ENCODE measurements at regions not wholly inside any gene's neighbourhood (a gene's known extent, or its start where the extent isn't known, plus 50 kb on each side); places are given as distances from the start of the nearest gene placed in this dataset.

DNA sequence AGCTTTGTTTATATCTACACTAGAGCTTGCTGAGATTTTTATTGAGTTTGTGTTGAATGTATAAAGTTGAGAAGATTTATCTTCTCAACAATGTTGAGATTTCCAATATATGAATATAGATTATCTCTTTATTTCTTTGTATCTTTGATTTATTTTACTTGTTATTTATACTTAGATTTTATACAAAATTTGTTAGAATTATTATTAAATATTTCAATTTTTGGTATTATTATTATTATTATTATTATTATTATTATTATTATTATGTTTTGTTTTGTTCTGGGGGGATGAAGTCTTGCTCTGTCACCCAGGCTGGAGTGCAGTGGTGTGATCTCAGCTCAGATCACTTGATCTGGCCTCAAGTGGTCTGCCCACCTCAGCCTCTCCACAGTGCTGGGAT lies 322.5 kb downstream of the PPARGC1A start:
- H3K4me3 ChIP-seq (ENCODE audit: low read depth, low read length), result no peak overlapping the region
- no peak for DNase-seq (ENCODE audit: low read depth)
- TF ChIP-seq, protein P1, sequence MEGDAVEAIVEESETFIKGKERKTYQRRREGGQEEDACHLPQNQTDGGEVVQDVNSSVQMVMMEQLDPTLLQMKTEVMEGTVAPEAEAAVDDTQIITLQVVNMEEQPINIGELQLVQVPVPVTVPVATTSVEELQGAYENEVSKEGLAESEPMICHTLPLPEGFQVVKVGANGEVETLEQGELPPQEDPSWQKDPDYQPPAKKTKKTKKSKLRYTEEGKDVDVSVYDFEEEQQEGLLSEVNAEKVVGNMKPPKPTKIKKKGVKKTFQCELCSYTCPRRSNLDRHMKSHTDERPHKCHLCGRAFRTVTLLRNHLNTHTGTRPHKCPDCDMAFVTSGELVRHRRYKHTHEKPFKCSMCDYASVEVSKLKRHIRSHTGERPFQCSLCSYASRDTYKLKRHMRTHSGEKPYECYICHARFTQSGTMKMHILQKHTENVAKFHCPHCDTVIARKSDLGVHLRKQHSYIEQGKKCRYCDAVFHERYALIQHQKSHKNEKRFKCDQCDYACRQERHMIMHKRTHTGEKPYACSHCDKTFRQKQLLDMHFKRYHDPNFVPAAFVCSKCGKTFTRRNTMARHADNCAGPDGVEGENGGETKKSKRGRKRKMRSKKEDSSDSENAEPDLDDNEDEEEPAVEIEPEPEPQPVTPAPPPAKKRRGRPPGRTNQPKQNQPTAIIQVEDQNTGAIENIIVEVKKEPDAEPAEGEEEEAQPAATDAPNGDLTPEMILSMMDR (IDR thresholded peaks at IDR 0.05; ENCODE audit: low read depth, low read length, missing control alignments), result no peak

DNA sequence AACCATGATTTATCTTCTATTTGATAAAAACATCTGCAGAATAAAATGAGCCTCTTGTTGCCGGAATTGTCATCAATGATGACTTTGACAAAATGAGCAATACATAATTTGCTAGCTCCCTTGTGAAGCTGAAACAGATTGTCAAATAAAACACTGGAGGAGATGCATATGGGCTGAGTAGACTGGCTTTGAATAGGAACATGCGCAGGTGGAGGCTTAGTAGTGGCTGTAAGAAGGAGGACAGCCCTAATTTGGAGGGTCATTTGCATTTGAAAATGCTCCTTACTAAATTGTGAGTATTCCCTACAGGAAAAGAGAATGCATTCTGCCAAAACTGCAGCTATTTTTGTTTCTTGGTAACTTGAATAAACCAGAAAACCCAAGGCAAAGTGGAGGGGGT lies 329.1 kb downstream of the PPARGC1A start:
- DNase-seq (ENCODE audit: low read depth), result no peak
- TF ChIP-seq, protein P1 (IDR thresholded peaks at IDR 0.05; ENCODE audit: low read depth, low read length, missing control alignments), result no peak
- H3K4me3 ChIP-seq (ENCODE audit: low read depth, low read length), result no peak overlapping the region

DNA sequence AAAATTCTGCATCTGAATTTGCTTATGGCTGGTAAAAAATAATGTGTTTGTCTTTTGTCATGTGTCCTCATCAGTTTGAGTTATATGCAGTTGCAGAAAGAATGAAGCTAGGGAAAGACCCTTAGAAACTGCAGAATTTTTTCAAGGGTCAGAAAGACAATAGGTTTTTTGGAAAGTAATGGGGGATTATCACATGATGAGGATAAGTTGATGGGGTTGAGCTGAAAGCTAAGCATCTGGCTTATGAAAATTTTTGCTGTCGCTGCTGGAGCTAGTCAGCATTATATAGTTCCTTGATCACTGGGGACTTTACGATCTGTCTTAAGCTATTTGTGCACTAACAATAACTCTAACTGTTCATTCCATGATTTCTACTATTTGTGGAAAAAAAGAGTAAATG lies 331.7 kb downstream of the PPARGC1A start:
- H3K4me3 ChIP-seq (ENCODE audit: low read depth, low read length), result no peak overlapping the region
- DNase-seq (ENCODE audit: low read depth), result no peak
- TF ChIP-seq, protein P1 (IDR thresholded peaks at IDR 0.05; ENCODE audit: low read depth, low read length, missing control alignments), result no peak

DNA sequence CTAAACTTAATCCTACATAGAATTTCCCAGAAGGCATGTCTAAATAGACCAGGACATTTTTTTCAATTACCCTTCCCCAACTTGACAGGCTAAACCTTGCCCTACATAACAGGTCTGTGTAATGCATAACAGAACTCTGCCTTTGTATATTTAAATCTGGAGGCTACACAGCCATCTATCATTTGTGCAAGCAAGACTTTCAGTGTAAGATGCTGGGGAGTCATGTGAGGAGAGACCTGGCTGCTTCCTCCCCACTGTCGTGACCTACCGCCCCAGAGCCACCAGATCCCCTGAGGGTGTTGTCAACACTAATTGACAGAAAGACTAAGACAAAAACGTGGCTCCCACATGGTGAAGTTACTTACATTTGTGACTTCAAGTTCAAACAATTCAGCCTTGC lies 342.2 kb downstream of the PPARGC1A start:
- no peak for DNase-seq (ENCODE audit: low read depth)
- no peak overlapping the region for H3K4me3 ChIP-seq (ENCODE audit: low read depth, low read length)
- TF ChIP-seq, protein P1 (IDR thresholded peaks at IDR 0.05; ENCODE audit: low read depth, low read length, missing control alignments), result no peak

DNA sequence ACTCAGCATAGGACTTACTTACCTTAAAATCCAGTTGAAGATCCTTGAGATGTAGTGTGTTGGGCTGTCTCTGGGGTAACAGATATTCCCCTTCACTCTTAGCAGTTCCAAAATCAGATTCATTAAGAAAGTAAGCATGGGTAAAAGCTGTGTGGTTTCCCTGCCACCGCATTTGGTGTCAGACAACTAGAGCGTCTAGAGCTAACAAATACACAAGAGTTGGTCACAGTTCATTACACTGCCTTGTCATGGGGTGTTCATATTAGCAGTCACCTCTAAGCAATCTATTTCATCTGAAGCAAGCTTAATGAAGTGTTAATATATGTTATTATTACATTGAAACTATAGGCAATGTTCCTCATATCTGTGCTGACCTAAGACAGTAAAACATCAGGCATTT lies 342.8 kb downstream of the PPARGC1A start:
- TF ChIP-seq, protein P1 (IDR thresholded peaks at IDR 0.05; ENCODE audit: low read depth, low read length, missing control alignments), result no peak
- no peak overlapping the region for H3K4me3 ChIP-seq (ENCODE audit: low read depth, low read length)
- no peak for DNase-seq (ENCODE audit: low read depth)

DNA sequence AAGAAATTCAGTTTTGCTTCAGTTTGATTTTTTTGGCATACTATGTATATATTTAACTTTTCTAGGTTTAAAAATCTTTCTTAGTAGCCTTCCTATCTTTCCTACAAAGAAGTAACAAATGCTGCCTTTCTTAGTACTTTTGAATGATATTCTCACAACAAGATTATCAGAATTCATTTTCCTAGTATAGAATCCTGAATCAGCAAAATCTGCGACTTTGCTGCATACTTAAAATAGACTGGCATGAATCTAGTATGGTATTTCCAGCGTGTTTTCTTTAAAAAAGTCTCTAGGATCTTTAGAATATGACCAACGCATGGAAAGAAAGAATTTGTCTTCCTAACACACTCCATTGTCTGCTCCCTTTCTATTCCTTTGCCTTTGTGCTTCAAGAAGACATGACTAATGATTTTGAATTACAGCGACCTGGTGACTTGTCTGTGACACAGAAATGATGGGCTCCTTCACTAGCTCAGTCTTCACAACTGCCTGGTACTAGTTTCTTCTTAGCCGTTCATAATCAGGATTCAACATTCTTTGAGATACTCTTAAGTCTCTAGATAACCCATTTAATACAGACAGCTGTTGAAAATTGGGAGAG lies 349.8 kb downstream of the PPARGC1A start:
- TF ChIP-seq, protein P1 (IDR thresholded peaks at IDR 0.05; ENCODE audit: low read depth, low read length, missing control alignments), result no peak
- no peak for DNase-seq (ENCODE audit: low read depth)
- no peak overlapping the region for H3K4me3 ChIP-seq (ENCODE audit: low read depth, low read length)

DNA sequence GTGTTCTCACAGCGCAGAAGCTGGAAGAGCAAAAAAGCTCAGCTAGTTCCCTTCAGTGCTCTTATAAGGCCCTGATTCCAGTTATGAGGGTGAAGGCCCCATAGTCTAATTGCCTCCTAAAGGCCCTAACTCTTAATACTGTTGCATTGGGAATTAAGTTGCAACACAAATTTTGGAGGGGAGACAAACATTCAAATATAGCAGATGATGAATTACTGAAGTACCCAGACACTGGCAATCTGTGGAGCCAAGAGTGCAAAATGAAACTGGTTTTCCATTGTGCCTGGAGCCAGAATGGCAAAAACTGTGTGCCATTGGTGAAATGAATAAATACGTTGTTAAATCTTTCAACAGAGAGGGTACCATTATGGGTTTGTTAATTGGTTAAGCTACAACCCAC lies 356.0 kb downstream of the PPARGC1A start:
- TF ChIP-seq, protein P1 (IDR thresholded peaks at IDR 0.05; ENCODE audit: low read depth, low read length, missing control alignments), result no peak
- H3K4me3 ChIP-seq (ENCODE audit: low read depth, low read length), result no peak overlapping the region
- DNase-seq (ENCODE audit: low read depth), result no peak
